Tibial artery (tissue), 4 donors: ENCODE measurements at regions not wholly inside any gene's neighbourhood (a gene's known extent, or its start where the extent isn't known, plus 50 kb on each side); places are given as distances from the start of the nearest gene placed in this dataset.

Source experiments
- DNase-seq, 2 donors: peaks; one replicate each; pipeline ENCODE4 v3.0.0-alpha.2; 2019
- H3K27ac ChIP-seq, 2 donors: fragments of 200-600 bp; sonication (generic) in 1 of 2; 1 replicate in 1 of 2; 2 replicates in 1 of 2; pipeline ENCODE4 v1.5.1; 2018 to 2019; ENCODE audit warnings: mild to moderate bottlenecking in 1 of 2
- H3K27me3 ChIP-seq, 2 donors: fragments of 200-600 bp; sonication (generic) in 1 of 2; one replicate each; pipeline versions ENCODE4 v1.5.1 to v1.6.0; 2016 to 2019
- H3K36me3 ChIP-seq, 3 donors: fragments of 200-600 bp; sonication (generic) in 2 of 3; one replicate each; pipeline ENCODE4 v1.5.1; 2016 to 2019; ENCODE audit warnings: mild to moderate bottlenecking in 2 of 3
- H3K4me1 ChIP-seq, 4 donors: fragments of 200-600 bp; sonication (generic) in 2 of 4; 1 replicate in 3 of 4; 2 replicates in 1 of 4; pipeline ENCODE4 v1.5.1; 2016 to 2019
- H3K4me3 ChIP-seq, 2 donors: fragments of 200-600 bp; sonication (generic) in 1 of 2; 1 replicate in 1 of 2; 2 replicates in 1 of 2; pipeline ENCODE4 v1.5.1; 2018 to 2019; ENCODE audit warnings: mild to moderate bottlenecking in 2 of 2
- H3K9me3 ChIP-seq, 3 donors: fragments of 200-600 bp; sonication (generic) in 1 of 3; one replicate each; pipeline ENCODE4 v1.5.1; 2016 to 2019
- intact Hi-C: fragments of 100-400 bp; cut with DNase I; formaldehyde crosslinking; loops from one replicate; pipeline ENCODE4 v1.15.0; 2023; ENCODE audit warnings: low total_unique reads
- TF ChIP-seq, protein P1 (sequence below), 2 experiments: fragments of 200-600 bp in 1 of 2; fragments of 450-650 bp in 1 of 2; IDR thresholded peaks; one replicate each; pipeline ENCODE4 v1.5.1; 2017 to 2019; ENCODE audit warnings: antibody characterized with exemption in 2 of 2, mild to moderate bottlenecking in 1 of 2, moderate library complexity in 1 of 2

DNA sequence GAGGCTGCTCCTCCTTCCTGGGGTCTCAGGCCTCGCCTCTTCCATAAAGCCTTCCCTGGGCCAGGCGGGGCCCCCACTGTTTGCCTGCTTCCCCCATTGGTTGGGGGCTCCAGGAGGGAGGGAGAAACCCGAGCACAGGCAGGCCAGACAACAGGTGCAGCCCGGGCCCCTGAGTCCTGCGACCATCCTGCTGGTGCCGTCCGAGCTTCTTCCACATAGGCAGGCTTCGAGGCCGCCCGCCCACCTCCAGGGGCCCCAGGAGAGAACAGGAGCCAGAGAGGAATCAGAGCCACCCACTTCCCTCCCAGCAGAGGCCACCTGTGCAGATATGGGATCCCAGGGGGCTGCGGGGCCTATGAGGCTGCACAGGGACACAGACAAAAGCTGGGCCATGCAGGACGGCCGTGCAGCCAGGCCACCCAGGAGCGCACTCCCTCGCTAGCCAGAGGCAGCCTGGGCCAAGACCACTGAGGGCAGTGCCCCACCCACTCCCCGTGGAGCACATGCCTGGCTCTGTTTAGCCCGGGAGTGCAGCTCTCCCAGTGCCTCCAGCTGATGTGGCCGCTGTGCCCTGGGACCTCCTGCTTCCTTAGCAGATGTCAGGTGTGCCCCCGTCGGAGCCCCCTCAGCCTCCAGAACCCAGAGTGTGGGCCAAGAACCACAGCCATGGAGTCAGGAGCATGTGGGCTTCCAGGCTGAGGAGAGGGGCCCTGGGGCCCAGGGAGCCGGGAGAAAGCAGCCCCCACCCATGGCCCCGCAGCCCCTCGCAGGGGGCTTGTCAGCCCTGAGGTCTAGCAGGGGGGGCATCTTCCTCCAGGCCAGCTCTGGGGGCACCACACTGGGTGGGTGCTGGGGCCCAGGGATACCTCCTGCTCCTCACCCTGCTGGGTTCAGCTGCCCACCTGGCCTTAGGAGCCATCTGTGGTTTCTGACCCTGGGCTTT is 59.9 kb upstream of the INPP5A start:
- no peaks in the 10 kb centered on the region for H3K9me3 ChIP-seq
- no peak overlapping the region for H3K4me3 ChIP-seq
- H3K36me3 ChIP-seq, result no peaks in the 10 kb centered on the region
- DNase-seq, result peak in 1 of 2 donors; percentile 57
- no peak overlapping the region for H3K27ac ChIP-seq
- intact Hi-C loops, result no loop called here
- TF ChIP-seq, protein P1, sequence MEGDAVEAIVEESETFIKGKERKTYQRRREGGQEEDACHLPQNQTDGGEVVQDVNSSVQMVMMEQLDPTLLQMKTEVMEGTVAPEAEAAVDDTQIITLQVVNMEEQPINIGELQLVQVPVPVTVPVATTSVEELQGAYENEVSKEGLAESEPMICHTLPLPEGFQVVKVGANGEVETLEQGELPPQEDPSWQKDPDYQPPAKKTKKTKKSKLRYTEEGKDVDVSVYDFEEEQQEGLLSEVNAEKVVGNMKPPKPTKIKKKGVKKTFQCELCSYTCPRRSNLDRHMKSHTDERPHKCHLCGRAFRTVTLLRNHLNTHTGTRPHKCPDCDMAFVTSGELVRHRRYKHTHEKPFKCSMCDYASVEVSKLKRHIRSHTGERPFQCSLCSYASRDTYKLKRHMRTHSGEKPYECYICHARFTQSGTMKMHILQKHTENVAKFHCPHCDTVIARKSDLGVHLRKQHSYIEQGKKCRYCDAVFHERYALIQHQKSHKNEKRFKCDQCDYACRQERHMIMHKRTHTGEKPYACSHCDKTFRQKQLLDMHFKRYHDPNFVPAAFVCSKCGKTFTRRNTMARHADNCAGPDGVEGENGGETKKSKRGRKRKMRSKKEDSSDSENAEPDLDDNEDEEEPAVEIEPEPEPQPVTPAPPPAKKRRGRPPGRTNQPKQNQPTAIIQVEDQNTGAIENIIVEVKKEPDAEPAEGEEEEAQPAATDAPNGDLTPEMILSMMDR (IDR thresholded peaks at IDR 0.05), result no peak
- H3K27me3 ChIP-seq, result peaks cover 0 to 28% of the 10 kb centered on the region in 2 donors
- peaks cover 0 to 11% (median 0%) of the 10 kb centered on the region in 4 donors for H3K4me1 ChIP-seq

GRCh38 chr10:132478341-132479023 is 59.1 kb upstream of the INPP5A start:
- intact Hi-C loops, result no loop called here
- Histone ChIP-seq H3K36me3 (no peaks in the 10 kb centered on the region), H3K27me3 (peaks cover 0 to 28% of the 10 kb centered on the region in 2 donors), H3K4me1 (peaks cover 0 to 12% (median 0%) of the 10 kb centered on the region in 4 donors), H3K27ac (no peak overlapping the region), H3K4me3 (no peak overlapping the region), H3K9me3 (no peaks in the 10 kb centered on the region)
- TF ChIP-seq, protein P1 (IDR thresholded peaks at IDR 0.05), result no peak
- peak in 1 of 2 donors; percentile 62 for DNase-seq

- DNase-seq, result peak in 1 of 2 donors; percentile 46
- Histone ChIP-seq H3K27me3 (peaks cover 0 to 28% of the 10 kb centered on the region in 2 donors), H3K36me3 (no peaks in the 10 kb centered on the region), H3K4me1 (peaks cover 0 to 12% (median 0%) of the 10 kb centered on the region in 4 donors), H3K9me3 (no peaks in the 10 kb centered on the region), H3K27ac (no peak overlapping the region), H3K4me3 (no peak overlapping the region)
- intact Hi-C loops, result no loop called here
- TF ChIP-seq, protein P1 (IDR thresholded peaks at IDR 0.05), result no peak
Observed at GRCh38 chr10:132479024-132479602, 58.5 kb upstream of the INPP5A start.

- H3K27me3 ChIP-seq, result peaks cover 0 to 28% of the 10 kb centered on the region in 2 donors
- H3K27ac ChIP-seq, result no peak overlapping the region
- H3K9me3 ChIP-seq, result no peaks in the 10 kb centered on the region
- no peak overlapping the region for H3K4me3 ChIP-seq
- DNase-seq, result peak in 1 of 2 donors; percentile 17
- intact Hi-C loops, result no loop called here
- TF ChIP-seq, protein P1 (IDR thresholded peaks at IDR 0.05), result no peak
- H3K36me3 ChIP-seq, result no peaks in the 10 kb centered on the region
- H3K4me1 ChIP-seq, result peaks cover 0 to 12% (median 0%) of the 10 kb centered on the region in 4 donors
Observed at GRCh38 chr10:132479603-132480221, 57.9 kb upstream of the INPP5A start.

GRCh38 chr10:132480356-132480755 is 57.2 kb upstream of the INPP5A start:
- H3K4me1 ChIP-seq, result peaks cover 0 to 12% (median 0%) of the 10 kb centered on the region in 4 donors
- TF ChIP-seq, protein P1 (IDR thresholded peaks at IDR 0.05), result no peak
- peak in 1 of 2 donors; percentile 52 for DNase-seq
- no peaks in the 10 kb centered on the region for H3K9me3 ChIP-seq
- H3K4me3 ChIP-seq, result no peak overlapping the region
- no peak overlapping the region for H3K27ac ChIP-seq
- H3K27me3 ChIP-seq, result peaks cover 0 to 28% of the 10 kb centered on the region in 2 donors
- intact Hi-C loops, result no loop called here
- no peaks in the 10 kb centered on the region for H3K36me3 ChIP-seq
